Right atrium auricular region (tissue), 2 donors: ENCODE measurements at regions not wholly inside any gene's neighbourhood (a gene's known extent, or its start where the extent isn't known, plus 50 kb on each side); places are given as distances from the start of the nearest gene placed in this dataset.

Experiments
- DNase-seq: peaks from one replicate; pipeline ENCODE4 v3.0.0-alpha.2; 2019; ENCODE audit warnings: low spot score
- H3K27ac ChIP-seq, 2 donors: fragments of 200-600 bp; sonication (generic); 1 replicate in 1 of 2; 2 replicates in 1 of 2; pipeline ENCODE4 v1.5.1; 2016 to 2019
- H3K27me3 ChIP-seq, 2 donors: fragments of 200-600 bp; sonication (generic); one replicate each; pipeline versions ENCODE4 v1.5.1 to v1.6.0; 2017 to 2019
- H3K36me3 ChIP-seq: fragments of 200-600 bp; sonication (generic); one replicate; pipeline ENCODE4 v1.5.1; 2016
- H3K4me1 ChIP-seq, 2 donors: fragments of 200-600 bp; sonication (generic); one replicate each; pipeline versions ENCODE4 v1.5.1 to v1.6.0; 2017 to 2019
- H3K4me3 ChIP-seq, 2 donors: fragments of 200-600 bp; sonication (generic); 1 replicate in 1 of 2; 2 replicates in 1 of 2; pipeline ENCODE4 v1.5.1; 2017 to 2019; ENCODE audit warnings: mild to moderate bottlenecking in 1 of 2, moderate library complexity in 1 of 2
- H3K9me3 ChIP-seq, 2 donors: fragments of 200-600 bp; sonication (generic); one replicate each; pipeline ENCODE4 v1.5.1; 2019
- TF ChIP-seq, protein P1 (sequence below), 2 donors: fragments of 200-600 bp; sonication (generic); IDR thresholded peaks; one replicate each; pipeline ENCODE4 v1.5.1; 2019; ENCODE audit warnings: antibody characterized with exemption in 2 of 2

DNA sequence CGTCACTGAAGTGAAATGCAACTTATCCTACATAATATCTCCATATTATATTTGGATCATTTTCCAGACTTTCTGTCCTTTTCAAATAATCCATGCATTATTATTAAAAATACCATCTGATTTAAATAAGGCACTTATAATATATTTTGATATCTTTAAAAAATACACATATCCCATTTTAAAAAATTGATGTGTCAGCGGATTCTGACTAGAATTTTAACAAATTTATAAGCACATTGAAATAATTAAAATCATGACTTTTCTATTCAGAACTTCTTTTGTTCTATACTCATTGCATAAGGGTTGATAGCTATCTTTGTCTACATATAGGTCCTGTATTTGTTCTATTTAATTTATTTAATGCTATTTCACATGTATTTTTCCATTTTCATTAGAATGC is 199.0 kb upstream of the DSEL start:
- no peaks in the 10 kb centered on the region for H3K9me3 ChIP-seq
- TF ChIP-seq, protein P1, sequence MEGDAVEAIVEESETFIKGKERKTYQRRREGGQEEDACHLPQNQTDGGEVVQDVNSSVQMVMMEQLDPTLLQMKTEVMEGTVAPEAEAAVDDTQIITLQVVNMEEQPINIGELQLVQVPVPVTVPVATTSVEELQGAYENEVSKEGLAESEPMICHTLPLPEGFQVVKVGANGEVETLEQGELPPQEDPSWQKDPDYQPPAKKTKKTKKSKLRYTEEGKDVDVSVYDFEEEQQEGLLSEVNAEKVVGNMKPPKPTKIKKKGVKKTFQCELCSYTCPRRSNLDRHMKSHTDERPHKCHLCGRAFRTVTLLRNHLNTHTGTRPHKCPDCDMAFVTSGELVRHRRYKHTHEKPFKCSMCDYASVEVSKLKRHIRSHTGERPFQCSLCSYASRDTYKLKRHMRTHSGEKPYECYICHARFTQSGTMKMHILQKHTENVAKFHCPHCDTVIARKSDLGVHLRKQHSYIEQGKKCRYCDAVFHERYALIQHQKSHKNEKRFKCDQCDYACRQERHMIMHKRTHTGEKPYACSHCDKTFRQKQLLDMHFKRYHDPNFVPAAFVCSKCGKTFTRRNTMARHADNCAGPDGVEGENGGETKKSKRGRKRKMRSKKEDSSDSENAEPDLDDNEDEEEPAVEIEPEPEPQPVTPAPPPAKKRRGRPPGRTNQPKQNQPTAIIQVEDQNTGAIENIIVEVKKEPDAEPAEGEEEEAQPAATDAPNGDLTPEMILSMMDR (IDR thresholded peaks at IDR 0.05), result no peak
- no peaks in the 10 kb centered on the region for H3K27me3 ChIP-seq
- H3K4me3 ChIP-seq, result no peak overlapping the region
- DNase-seq, result no peak
- H3K36me3 ChIP-seq, result no peaks in the 10 kb centered on the region
- no peaks in the 10 kb centered on the region for H3K4me1 ChIP-seq
- no peak overlapping the region for H3K27ac ChIP-seq

DNA sequence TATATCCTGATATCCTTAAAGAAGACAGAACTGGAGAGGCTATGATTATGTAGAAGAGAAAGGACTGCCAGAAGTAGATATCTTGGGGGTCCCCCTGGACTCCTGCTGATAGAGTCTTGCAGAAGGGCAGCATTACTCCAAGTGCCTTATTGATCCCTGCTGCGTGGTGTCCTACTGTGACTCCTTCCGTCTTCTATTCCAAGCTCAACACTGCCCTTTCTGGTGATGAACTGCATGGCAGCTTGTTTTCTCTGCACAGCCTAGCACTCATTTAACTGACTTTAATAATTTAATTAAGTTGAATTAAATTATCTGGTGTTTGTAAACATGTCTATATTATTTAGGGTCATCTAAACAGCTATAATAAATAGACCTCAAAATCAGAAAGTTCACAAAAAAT is 194.1 kb upstream of the DSEL start:
- no peak for DNase-seq
- H3K36me3 ChIP-seq, result no peaks in the 10 kb centered on the region
- TF ChIP-seq, protein P1 (IDR thresholded peaks at IDR 0.05), result no peak

DNA sequence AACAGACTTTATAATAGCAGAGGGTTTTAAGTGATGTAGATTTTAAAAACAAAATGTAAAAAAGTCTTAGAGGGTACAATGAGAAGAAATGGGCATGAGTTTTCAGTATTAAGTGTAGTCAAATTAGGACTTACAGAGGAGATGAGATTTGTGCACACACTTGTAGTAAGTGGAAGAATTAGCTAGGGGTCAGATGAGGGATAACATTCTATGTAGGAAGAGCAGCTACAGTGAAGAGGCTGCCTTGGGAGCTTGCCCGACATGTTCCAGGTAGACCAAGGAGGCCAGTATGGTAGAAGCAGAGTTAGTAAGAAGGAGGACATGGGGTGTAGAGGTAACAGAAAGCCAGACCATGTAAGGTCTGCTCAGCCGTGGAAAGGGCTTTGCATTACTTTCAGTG is 189.2 kb upstream of the DSEL start:
- H3K4me3 ChIP-seq, result no peak overlapping the region
- no peaks in the 10 kb centered on the region for H3K36me3 ChIP-seq
- no peaks in the 10 kb centered on the region for H3K27me3 ChIP-seq
- no peak overlapping the region for H3K27ac ChIP-seq
- DNase-seq, result no peak
- TF ChIP-seq, protein P1 (IDR thresholded peaks at IDR 0.05), result no peak
- H3K9me3 ChIP-seq, result no peaks in the 10 kb centered on the region
- H3K4me1 ChIP-seq, result no peaks in the 10 kb centered on the region

More for the DNA sequence above, 194.1 kb upstream of the DSEL start:
- Histone ChIP-seq H3K4me3 (no peak overlapping the region), H3K4me1 (no peaks in the 10 kb centered on the region), H3K27ac (no peak overlapping the region), H3K9me3 (no peaks in the 10 kb centered on the region), H3K27me3 (no peaks in the 10 kb centered on the region)

DNA sequence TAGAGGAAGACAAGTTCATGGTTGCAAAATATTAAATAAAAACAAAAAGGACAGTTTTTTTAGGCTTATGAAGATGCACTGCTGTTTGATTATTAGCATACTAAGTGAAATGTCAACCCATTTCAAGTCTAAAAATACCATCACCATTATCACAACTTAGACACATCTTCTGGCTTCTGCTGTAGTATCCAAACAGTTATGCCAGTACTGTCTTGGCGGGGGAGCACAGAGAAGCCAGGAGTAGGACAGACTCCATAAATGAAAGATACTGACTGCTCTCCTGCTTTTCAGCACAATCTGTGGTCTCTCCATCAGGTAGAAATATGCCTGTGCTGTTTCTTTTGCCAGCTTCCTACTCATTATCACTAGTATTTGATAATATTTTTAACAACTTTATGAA is 179.2 kb upstream of the DSEL start:
- TF ChIP-seq, protein P1 (IDR thresholded peaks at IDR 0.05), result no peak
- H3K4me1 ChIP-seq, result peaks cover 0 to 3% of the 10 kb centered on the region in 2 donors

DNA sequence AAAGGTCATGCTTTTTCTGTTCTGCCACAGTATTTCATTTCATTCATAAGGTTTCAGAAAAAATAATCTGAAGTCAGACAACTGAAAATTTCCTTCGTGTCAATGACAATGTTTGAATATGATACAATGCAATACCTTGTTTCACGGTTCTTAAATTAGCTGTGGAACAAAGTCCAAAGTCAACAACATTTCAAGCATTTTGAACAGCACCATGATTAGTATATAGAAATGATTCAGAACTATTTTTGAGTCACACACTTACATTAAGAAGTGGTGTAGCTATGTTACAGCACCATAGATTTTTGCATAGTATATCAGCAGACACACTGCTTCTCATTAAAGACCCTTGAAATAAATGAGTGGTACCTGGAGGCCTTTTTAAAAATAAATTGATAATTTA is 178.3 kb upstream of the DSEL start:
- H3K4me1 ChIP-seq, result peaks cover 0 to 4% of the 10 kb centered on the region in 2 donors
- H3K27me3 ChIP-seq, result no peaks in the 10 kb centered on the region
- TF ChIP-seq, protein P1 (IDR thresholded peaks at IDR 0.05), result no peak
- H3K27ac ChIP-seq, result no peak overlapping the region
- H3K36me3 ChIP-seq, result no peaks in the 10 kb centered on the region
- no peak overlapping the region for H3K4me3 ChIP-seq
- no peak for DNase-seq
- H3K9me3 ChIP-seq, result no peaks in the 10 kb centered on the region

More for the DNA sequence above, 179.2 kb upstream of the DSEL start:
- Histone ChIP-seq H3K27me3 (no peaks in the 10 kb centered on the region), H3K9me3 (no peaks in the 10 kb centered on the region), H3K4me3 (no peak overlapping the region), H3K27ac (no peak overlapping the region), H3K36me3 (no peaks in the 10 kb centered on the region)
- no peak for DNase-seq

DNA sequence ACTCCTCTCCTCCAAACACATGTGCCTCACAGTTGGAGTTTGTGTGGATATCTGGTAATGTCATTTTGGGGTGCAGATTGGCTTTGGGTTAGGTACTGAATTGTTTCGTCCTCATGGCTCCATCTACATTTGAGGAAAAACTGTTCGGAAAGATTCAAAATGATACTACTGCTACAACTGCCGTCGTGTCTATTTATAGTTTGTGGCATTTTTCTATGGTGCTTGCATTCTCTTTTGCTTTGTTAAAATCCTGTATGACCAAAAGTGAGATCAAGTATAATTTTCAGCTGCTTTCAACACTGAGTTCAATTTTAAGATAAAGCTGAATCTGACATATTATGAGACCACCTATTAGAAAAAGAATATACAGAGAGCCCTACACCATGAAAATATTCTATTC is 176.3 kb upstream of the DSEL start:
- Histone ChIP-seq H3K9me3 (no peaks in the 10 kb centered on the region), H3K27ac (no peak overlapping the region), H3K27me3 (no peaks in the 10 kb centered on the region), H3K4me3 (no peak overlapping the region), H3K4me1 (peaks cover 0 to 4% of the 10 kb centered on the region in 2 donors), H3K36me3 (no peaks in the 10 kb centered on the region)
- TF ChIP-seq, protein P1 (IDR thresholded peaks at IDR 0.05), result no peak
- no peak for DNase-seq
